ENCODE measurements at regions not wholly inside any gene's neighbourhood (a gene's known extent, or its start where the extent isn't known, plus 50 kb on each side); places are given as distances from the start of the nearest gene placed in this dataset.

DNA sequence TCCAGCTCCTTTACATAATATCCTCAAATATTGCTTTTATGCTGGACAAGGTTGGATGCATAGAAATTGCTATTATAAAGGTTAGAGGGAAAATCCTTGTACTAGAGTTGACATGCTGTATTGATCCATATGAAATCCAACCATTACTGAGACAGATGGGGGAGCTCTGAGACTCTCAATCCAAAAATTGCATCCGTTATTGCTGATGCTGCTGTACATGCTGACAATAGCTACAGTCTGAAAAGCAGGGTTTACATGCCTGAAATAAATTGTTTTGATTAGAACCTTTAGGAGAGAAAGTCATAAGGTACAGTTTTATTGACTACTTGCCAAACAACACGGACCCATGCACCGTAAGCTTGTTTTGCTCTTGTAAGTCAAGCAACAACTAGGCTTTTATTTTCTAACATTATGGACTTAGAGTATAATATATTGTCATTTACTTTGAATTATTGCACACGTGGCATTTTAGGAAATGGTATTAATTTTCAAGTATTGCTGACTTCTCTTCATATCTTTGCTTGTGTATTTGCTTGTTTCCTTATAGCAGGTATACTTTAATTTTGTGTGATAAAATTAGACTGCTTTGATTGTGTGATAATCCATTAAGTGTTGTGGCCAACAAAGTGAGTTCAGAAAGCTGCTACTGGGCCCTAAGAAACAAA is 1365.2 kb downstream of the STIM2 start:
- no peak overlapping the region for H3K4me3 ChIP-seq (ENCODE audit: low read depth, poor library complexity, severe bottlenecking)
- DNase-seq (ENCODE audit: low spot score in 2 of 2), result no peak
- TF ChIP-seq CTCF (IDR thresholded peaks at IDR 0.05), result no peak
- no peak for TF ChIP-seq POLR2A (IDR thresholded peaks at IDR 0.05)
- 44 to 57% methylated on average over 4 of the region's 4 CpGs for WGBS, 2 donors
- intact Hi-C loops (cut with DNase I; ENCODE audit: low total_unique reads), result no loop called here

GRCh38 chr4:28226962-28227361 is 1366.3 kb downstream of the STIM2 start:
- no peak for DNase-seq (ENCODE audit: low spot score in 2 of 2)
- intact Hi-C loops (cut with DNase I; ENCODE audit: low total_unique reads), result no loop called here
- H3K4me3 ChIP-seq (ENCODE audit: low read depth, poor library complexity, severe bottlenecking), result no peak overlapping the region
- TF ChIP-seq CTCF (IDR thresholded peaks at IDR 0.05) (no peak), POLR2A (IDR thresholded peaks at IDR 0.05) (no peak)
- 32 to 61% methylated on average over 1 of the region's 1 CpG for WGBS, 2 donors

DNA sequence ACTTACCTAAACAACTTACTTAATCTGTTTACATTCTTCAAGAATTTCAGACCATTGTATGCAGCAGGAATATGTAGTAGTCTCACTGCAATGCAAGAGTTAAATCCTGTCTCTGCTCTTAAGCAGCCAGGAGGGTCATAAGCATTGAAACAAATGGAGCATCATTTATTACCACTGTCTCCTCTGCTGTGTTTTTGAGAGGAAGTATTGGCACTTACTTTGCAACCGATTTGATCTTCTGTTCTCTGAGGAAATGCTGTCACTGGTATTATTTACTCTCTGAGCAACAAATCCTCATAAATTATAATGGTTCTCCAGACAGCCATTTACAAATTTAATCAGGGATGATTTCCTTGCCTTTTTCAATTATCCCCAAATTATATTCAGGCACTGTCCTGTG is 1367.1 kb downstream of the STIM2 start:
- intact Hi-C loops (cut with DNase I; ENCODE audit: low total_unique reads), result no loop called here
- TF ChIP-seq CTCF (IDR thresholded peaks at IDR 0.05), result no peak
- TF ChIP-seq POLR2A (IDR thresholded peaks at IDR 0.05), result no peak
- whole genome bisulfite sequencing, 2 donors, result 13 to 14% methylated on average over 1 of the region's 1 CpG
- H3K4me3 ChIP-seq (ENCODE audit: low read depth, poor library complexity, severe bottlenecking), result no peak overlapping the region
- no peak for DNase-seq (ENCODE audit: low spot score in 2 of 2)

GRCh38 chr4:28228561-28229491 is 1368.2 kb downstream of the STIM2 start:
- WGBS, 2 donors, result 53 to 73% methylated on average over 1 of the region's 1 CpG
- DNase-seq (ENCODE audit: low spot score in 2 of 2), result no peak
- no peak for TF ChIP-seq CTCF (IDR thresholded peaks at IDR 0.05)
- TF ChIP-seq POLR2A (IDR thresholded peaks at IDR 0.05), result no peak
- intact Hi-C loops (cut with DNase I; ENCODE audit: low total_unique reads), result no loop called here
- H3K4me3 ChIP-seq (ENCODE audit: low read depth, poor library complexity, severe bottlenecking), result no peak overlapping the region

DNA sequence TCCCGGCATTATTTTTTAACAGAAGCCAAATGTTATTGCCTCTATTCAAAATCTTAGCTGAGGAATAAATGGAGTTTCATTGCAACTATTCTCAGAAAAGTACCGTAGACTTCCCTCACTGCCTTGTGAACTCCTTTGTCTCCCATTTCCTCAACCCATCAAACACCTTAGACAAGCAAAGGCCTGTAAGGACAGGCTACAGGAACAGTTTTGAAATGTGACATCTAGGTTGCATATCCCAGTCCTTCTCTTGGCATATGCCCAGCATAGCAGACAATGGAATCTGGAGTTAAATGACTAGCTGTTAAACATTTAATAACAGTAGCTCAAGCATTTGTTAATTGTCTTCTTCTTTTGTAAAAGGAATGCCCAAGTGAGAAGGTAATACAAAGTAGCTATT is 1371.7 kb downstream of the STIM2 start:
- no peak for DNase-seq (ENCODE audit: low spot score in 2 of 2)
- TF ChIP-seq CTCF (IDR thresholded peaks at IDR 0.05), result no peak
- TF ChIP-seq POLR2A (IDR thresholded peaks at IDR 0.05), result no peak
- intact Hi-C loops (cut with DNase I; ENCODE audit: low total_unique reads), result no loop called here
- 66 to 74% methylated on average over 2 of the region's 2 CpGs for WGBS, 2 donors
- no peak overlapping the region for H3K4me3 ChIP-seq (ENCODE audit: low read depth, poor library complexity, severe bottlenecking)

Measured in lower leg skin (tissue), 4 donors.